ENCODE measurements at regions not wholly inside any gene's neighbourhood (a gene's known extent, or its start where the extent isn't known, plus 50 kb on each side); places are given as distances from the start of the nearest gene placed in this dataset.
"Not testable (repeated sequence)": the region's sequence is repeated elsewhere in the genome, so short reads cannot be mapped to it uniquely, and the experiment has no call there.

DNA sequence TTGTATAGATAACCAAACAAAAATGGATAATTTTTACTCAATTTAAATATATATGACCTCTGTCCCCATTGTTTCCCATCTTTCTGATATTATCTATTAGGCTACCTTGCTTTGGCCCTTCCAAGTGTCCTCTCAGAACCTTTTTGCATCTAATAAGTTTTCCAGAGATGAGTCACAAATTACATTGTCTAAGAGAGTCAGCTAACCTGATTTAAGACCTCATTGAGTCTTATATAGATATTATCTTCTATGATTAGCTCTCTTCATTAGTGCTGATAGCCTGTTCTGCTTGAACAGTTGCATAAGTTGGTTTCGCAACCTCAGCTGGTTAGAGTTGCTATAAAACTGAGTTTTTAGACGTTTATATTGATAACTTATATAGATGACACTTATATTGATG lies 623.1 kb downstream of the LRRC70 start:
- Mint-ChIP-seq H3K4me1 (no peaks in the 10 kb centered on the region), H3K36me3 (no peaks in the 10 kb centered on the region), H3K27ac (no peak overlapping the region), H3K27me3 (no peaks in the 10 kb centered on the region), H3K4me3 (no peak overlapping the region), H3K9me3 (peaks cover 2 to 18% (median 4%) of the 10 kb centered on the region in 5 donors)
- ChIA-PET POLR2A (no interaction called here), CTCF (no interaction called here)
- DNase-seq: no peak
- H3K27me3 ChIP-seq (ENCODE audit: insufficient read depth, low read length, poor library complexity, severe bottlenecking): no peaks in the 10 kb centered on the region
- no peaks in the 10 kb centered on the region for H3K4me1 ChIP-seq (ENCODE audit: insufficient read depth, low read length)
- H3K27ac ChIP-seq (ENCODE audit: low read depth, low read length): no peak overlapping the region
- H3K9me3 ChIP-seq (ENCODE audit: low read length): no peaks in the 10 kb centered on the region
- H3K36me3 ChIP-seq (ENCODE audit: insufficient read depth, low read length): no peaks in the 10 kb centered on the region
- no peak overlapping the region for H3K4me3 ChIP-seq (ENCODE audit: low read length)

DNA sequence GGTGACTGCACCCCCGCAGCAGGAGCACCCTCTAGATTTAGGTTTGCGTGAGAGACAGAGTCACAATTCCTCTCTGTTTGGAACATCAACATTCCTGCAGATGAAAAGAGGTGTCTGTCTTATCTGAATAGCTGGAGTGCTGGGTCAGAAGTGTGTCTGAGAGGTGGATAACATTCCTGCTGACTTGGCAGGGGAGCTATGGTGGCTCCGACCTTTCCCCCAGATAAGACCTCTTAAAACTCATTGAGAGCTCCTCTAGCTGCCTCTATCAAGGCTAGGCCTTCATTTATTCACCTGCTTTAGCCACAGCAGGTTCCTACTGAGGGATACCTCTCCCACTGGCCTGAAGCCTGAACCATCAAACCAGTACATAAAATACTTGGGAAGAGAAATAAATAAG lies 615.5 kb downstream of the LRRC70 start:
- no peaks in the 10 kb centered on the region for H3K9me3 ChIP-seq (ENCODE audit: low read length)
- no peaks in the 10 kb centered on the region for H3K36me3 Mint-ChIP-seq
- DNase-seq: no peak

DNA sequence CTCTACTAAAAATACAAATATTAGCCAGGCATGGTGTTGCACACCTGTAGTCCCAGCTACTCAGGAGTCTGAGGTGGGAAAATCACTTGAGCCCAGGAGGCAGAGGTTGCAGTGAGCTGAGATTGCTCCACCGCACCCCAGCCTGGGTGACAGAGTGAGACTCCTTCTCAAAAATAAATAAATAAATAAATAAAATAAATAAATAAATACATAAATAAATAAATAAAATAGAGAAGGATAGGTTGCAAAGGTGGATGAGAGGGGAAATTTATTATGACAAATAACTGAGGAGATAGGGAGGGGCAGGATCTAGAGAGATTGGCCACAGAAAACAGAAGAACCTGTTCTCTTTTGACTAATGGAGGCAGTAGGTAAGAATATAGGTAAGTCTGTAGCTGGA lies 601.6 kb downstream of the LRRC70 start:
- H3K27ac ChIP-seq (ENCODE audit: low read depth, low read length); H3K36me3 Mint-ChIP-seq; H3K27ac Mint-ChIP-seq; H3K36me3 ChIP-seq (ENCODE audit: insufficient read depth, low read length); CTCF ChIA-PET; H3K9me3 ChIP-seq (ENCODE audit: low read length); POLR2A ChIA-PET; H3K27me3 ChIP-seq (ENCODE audit: insufficient read depth, low read length, poor library complexity, severe bottlenecking); H3K27me3 Mint-ChIP-seq; DNase-seq; H3K4me3 ChIP-seq (ENCODE audit: low read length); H3K4me1 ChIP-seq (ENCODE audit: insufficient read depth, low read length); H3K4me3 Mint-ChIP-seq; H3K4me1 Mint-ChIP-seq: not testable (repeated sequence)
- peaks cover 0 to 13% (median 5%) of the 10 kb centered on the region in 5 donors for H3K9me3 Mint-ChIP-seq

More for the DNA sequence above, 615.5 kb downstream of the LRRC70 start:
- Mint-ChIP-seq H3K27ac (no peak overlapping the region), H3K27me3 (no peaks in the 10 kb centered on the region), H3K4me3 (peak overlapping the region in 1 of 7 donors; percentile 30), H3K9me3 (peaks cover 0 to 5% (median 2%) of the 10 kb centered on the region in 5 donors), H3K4me1 (no peaks in the 10 kb centered on the region)
- no peaks in the 10 kb centered on the region for H3K36me3 ChIP-seq (ENCODE audit: insufficient read depth, low read length)
- CTCF ChIA-PET: no interaction called here
- H3K27ac ChIP-seq (ENCODE audit: low read depth, low read length): no peak overlapping the region
- POLR2A ChIA-PET: no interaction called here
- H3K4me1 ChIP-seq (ENCODE audit: insufficient read depth, low read length): no peaks in the 10 kb centered on the region
- H3K27me3 ChIP-seq (ENCODE audit: insufficient read depth, low read length, poor library complexity, severe bottlenecking): no peaks in the 10 kb centered on the region
- no peak overlapping the region for H3K4me3 ChIP-seq (ENCODE audit: low read length)

DNA sequence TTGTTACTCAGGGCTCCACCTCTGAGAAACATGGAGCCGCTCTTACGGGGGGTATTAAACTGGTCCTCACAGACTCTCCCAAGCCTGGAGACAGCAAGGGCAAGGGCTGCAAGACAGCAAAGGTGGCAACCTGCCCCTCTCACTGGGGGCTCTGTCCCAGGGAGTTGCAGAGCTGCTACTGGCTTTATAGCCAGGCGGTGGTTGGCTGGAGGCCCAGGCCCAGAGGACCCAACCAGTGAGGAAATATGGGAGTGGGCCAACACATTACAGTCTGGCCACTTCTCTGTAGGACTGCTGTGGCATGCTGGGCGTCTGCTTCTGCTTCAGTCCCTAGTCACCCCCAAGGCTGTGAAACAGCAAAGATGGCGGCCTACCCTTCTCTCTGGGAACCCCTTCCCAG lies 597.2 kb downstream of the LRRC70 start:
- H3K4me1 ChIP-seq (ENCODE audit: insufficient read depth, low read length): no peaks in the 10 kb centered on the region
- no peak overlapping the region for H3K4me3 ChIP-seq (ENCODE audit: low read length)
- no peaks in the 10 kb centered on the region for H3K36me3 ChIP-seq (ENCODE audit: insufficient read depth, low read length)
- ChIA-PET POLR2A (no interaction called here), CTCF (no interaction called here)
- Mint-ChIP-seq H3K36me3 (no peaks in the 10 kb centered on the region), H3K4me1 (no peaks in the 10 kb centered on the region), H3K9me3 (peaks cover 0 to 7% (median 4%) of the 10 kb centered on the region in 5 donors), H3K27ac (no peak overlapping the region), H3K27me3 (no peaks in the 10 kb centered on the region), H3K4me3 (no peak overlapping the region)
- H3K27me3 ChIP-seq (ENCODE audit: insufficient read depth, low read length, poor library complexity, severe bottlenecking): no peaks in the 10 kb centered on the region
- H3K27ac ChIP-seq (ENCODE audit: low read depth, low read length): no peak overlapping the region
- H3K9me3 ChIP-seq (ENCODE audit: low read length): no peaks in the 10 kb centered on the region
- no peak for DNase-seq

DNA sequence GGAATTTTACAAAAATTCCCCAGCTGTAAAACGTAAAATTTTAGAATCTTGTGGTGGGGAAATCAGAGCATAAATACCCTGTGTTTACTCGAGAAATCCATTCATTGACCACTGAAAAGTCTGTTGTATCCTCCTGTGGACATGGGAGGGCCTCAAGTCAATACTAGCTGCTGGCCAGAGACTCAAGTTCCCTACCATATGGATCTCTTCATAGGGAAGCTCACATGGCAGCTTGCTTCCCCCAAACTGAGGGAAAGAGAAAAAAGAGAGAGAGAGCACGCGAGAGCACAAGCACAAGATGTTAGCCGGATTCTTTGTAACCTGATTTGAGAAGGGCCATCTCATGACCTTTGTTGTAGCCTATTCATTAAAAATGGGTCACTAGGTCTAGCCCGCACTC lies 591.9 kb downstream of the LRRC70 start:
- Histone ChIP-seq H3K9me3 (ENCODE audit: low read length) (no peaks in the 10 kb centered on the region), H3K27me3 (ENCODE audit: insufficient read depth, low read length, poor library complexity, severe bottlenecking) (no peaks in the 10 kb centered on the region), H3K36me3 (ENCODE audit: insufficient read depth, low read length) (no peaks in the 10 kb centered on the region), H3K4me1 (ENCODE audit: insufficient read depth, low read length) (no peaks in the 10 kb centered on the region), H3K27ac (ENCODE audit: low read depth, low read length) (no peak overlapping the region), H3K4me3 (ENCODE audit: low read length) (no peak overlapping the region)
- H3K4me1 Mint-ChIP-seq: no peaks in the 10 kb centered on the region
- DNase-seq: no peak
- H3K9me3 Mint-ChIP-seq: peaks cover 0 to 2% (median 0%) of the 10 kb centered on the region in 5 donors
- no peak overlapping the region for H3K27ac Mint-ChIP-seq
- H3K27me3 Mint-ChIP-seq: no peaks in the 10 kb centered on the region
- no peak overlapping the region for H3K4me3 Mint-ChIP-seq
- CTCF ChIA-PET: no interaction called here
- no peaks in the 10 kb centered on the region for H3K36me3 Mint-ChIP-seq
- POLR2A ChIA-PET: no interaction called here

DNA sequence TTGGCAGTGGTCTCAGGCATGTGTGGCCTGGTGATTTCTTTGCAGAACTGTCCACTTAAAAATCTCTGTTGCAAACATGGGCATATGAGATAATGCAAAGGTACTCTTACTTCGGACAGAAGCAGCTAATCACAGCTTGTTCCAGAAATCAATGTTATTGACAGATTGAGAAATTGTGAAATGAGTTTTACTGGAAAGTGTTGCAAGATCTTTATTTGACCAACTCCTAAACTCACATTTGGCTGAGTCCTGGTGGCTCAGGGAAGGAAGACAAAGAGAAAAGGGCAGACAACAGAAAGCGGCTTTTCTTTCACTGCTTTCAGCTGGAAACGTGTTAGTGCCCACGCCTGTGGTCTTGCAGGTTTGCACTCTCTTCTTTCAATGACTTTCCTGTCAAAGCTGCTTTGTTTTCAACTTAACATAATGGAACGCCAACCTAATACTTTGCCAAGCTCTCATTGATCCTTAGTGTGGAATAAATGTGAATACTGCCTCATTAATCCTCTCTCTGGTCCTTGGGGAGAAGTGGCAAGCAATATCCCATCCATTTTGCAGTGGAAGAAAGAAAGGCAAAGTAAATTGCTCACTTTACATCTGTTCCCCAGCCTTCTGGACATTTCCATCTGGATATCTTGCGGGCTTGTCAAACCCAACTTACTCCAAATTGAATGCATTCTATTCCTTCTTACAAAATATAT lies 586.4 kb downstream of the LRRC70 start:
- CTCF ChIA-PET: no interaction called here

DNA sequence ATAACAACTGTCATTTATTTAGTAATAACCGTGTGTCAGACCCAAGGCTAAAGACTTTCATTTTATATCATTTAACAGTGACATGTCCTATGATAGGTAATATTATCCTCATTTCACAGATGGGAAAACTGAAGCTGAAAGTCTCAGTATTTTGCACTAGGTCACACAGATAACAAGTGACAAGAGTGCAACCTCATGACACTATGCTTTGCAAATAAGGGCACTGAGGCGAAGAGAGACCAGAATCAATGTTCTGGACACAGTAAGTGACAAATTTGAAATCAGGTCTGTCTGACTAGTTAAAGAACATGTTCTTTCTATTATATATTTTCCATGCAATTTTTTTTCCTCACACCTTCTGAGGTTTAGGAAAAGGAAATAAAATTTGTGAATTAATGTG lies 585.7 kb downstream of the LRRC70 start:
- Mint-ChIP-seq H3K27me3 (peaks cover 0 to 1% of the 10 kb centered on the region in 2 donors), H3K27ac (no peak overlapping the region), H3K36me3 (no peaks in the 10 kb centered on the region), H3K9me3 (peaks cover 0 to 3% (median 2%) of the 10 kb centered on the region in 5 donors), H3K4me3 (no peak overlapping the region), H3K4me1 (no peaks in the 10 kb centered on the region)
- ChIA-PET POLR2A (no interaction called here), CTCF (no interaction called here)
- no peak for DNase-seq
- no peaks in the 10 kb centered on the region for H3K4me1 ChIP-seq (ENCODE audit: insufficient read depth, low read length)
- no peak overlapping the region for H3K4me3 ChIP-seq (ENCODE audit: low read length)
- H3K36me3 ChIP-seq (ENCODE audit: insufficient read depth, low read length): no peaks in the 10 kb centered on the region
- H3K9me3 ChIP-seq (ENCODE audit: low read length): no peaks in the 10 kb centered on the region
- H3K27me3 ChIP-seq (ENCODE audit: insufficient read depth, low read length, poor library complexity, severe bottlenecking): no peaks in the 10 kb centered on the region
- no peak overlapping the region for H3K27ac ChIP-seq (ENCODE audit: low read depth, low read length)

More for the DNA sequence above, 586.4 kb downstream of the LRRC70 start:
- H3K4me3 Mint-ChIP-seq: no peak overlapping the region
- H3K27me3 Mint-ChIP-seq: peaks cover 0 to 1% of the 10 kb centered on the region in 2 donors
- Histone ChIP-seq H3K4me1 (ENCODE audit: insufficient read depth, low read length) (no peaks in the 10 kb centered on the region), H3K9me3 (ENCODE audit: low read length) (no peaks in the 10 kb centered on the region), H3K27me3 (ENCODE audit: insufficient read depth, low read length, poor library complexity, severe bottlenecking) (no peaks in the 10 kb centered on the region), H3K27ac (ENCODE audit: low read depth, low read length) (no peak overlapping the region), H3K36me3 (ENCODE audit: insufficient read depth, low read length) (no peaks in the 10 kb centered on the region), H3K4me3 (ENCODE audit: low read length) (no peak overlapping the region)
- no peak overlapping the region for H3K27ac Mint-ChIP-seq
- peaks cover 0 to 2% (median 0%) of the 10 kb centered on the region in 5 donors for H3K9me3 Mint-ChIP-seq
- no peaks in the 10 kb centered on the region for H3K36me3 Mint-ChIP-seq
- DNase-seq: no peak
- POLR2A ChIA-PET: no interaction called here
- H3K4me1 Mint-ChIP-seq: no peaks in the 10 kb centered on the region

DNA sequence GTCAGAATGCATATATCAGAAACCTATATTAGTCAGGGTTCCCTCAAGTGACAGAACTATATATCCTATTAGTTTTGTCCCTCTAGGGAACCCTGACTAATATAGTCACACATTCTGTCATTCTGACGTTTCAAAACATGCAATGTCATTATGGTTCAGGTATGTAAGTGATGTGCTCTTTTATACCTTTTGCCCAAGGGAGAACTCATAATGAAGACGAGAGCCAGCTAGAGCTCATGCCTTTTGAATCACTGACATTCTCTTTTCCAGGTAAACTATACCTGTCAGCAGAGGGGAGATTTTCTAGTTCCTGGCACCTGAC lies 576.7 kb downstream of the LRRC70 start:
- H3K27me3 Mint-ChIP-seq: no peaks in the 10 kb centered on the region

More for the DNA sequence above, 576.7 kb downstream of the LRRC70 start:
- ChIA-PET CTCF (no interaction called here), POLR2A (no interaction called here)
- Histone ChIP-seq H3K9me3 (ENCODE audit: low read length) (no peaks in the 10 kb centered on the region), H3K4me1 (ENCODE audit: insufficient read depth, low read length) (no peaks in the 10 kb centered on the region), H3K36me3 (ENCODE audit: insufficient read depth, low read length) (no peaks in the 10 kb centered on the region), H3K4me3 (ENCODE audit: low read length) (no peak overlapping the region), H3K27ac (ENCODE audit: low read depth, low read length) (no peak overlapping the region), H3K27me3 (ENCODE audit: insufficient read depth, low read length, poor library complexity, severe bottlenecking) (no peaks in the 10 kb centered on the region)
- Mint-ChIP-seq H3K9me3 (peaks cover 0 to 10% (median 0%) of the 10 kb centered on the region in 5 donors), H3K36me3 (no peaks in the 10 kb centered on the region), H3K27ac (no peak overlapping the region), H3K4me3 (no peak overlapping the region), H3K4me1 (no peaks in the 10 kb centered on the region)
- DNase-seq: no peak

All from CD8-positive, alpha-beta memory T cell (primary cell).